ENCODE measurements at regions not wholly inside any gene's neighbourhood (a gene's known extent, or its start where the extent isn't known, plus 50 kb on each side); places are given as distances from the start of the nearest gene placed in this dataset.

DNA sequence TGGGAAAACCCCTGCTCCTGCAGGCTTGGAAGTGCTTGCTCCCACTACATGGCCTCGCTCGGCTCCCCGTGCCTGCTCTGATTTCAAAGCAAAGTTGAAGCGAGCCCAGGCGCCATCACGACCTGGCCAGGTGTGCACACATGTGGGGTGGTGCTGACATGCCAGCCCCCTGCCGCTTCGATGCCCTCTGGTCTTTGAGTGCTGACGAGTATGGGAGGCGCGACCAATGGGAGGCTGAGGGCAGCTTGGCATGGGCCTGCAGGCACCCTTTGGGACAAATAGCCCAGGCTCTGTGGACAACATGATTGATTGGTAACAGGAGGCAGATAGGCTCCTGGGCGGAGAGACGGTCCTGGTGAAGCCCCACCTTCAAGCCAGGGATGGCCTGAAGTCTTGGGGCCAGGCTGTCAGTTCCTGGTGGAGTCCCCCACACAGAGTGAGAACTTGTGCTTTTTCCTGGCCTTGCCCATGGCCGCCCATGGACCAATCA lies 252.4 kb upstream of the SEMA3A start:
- TF ChIP-seq, protein P1, sequence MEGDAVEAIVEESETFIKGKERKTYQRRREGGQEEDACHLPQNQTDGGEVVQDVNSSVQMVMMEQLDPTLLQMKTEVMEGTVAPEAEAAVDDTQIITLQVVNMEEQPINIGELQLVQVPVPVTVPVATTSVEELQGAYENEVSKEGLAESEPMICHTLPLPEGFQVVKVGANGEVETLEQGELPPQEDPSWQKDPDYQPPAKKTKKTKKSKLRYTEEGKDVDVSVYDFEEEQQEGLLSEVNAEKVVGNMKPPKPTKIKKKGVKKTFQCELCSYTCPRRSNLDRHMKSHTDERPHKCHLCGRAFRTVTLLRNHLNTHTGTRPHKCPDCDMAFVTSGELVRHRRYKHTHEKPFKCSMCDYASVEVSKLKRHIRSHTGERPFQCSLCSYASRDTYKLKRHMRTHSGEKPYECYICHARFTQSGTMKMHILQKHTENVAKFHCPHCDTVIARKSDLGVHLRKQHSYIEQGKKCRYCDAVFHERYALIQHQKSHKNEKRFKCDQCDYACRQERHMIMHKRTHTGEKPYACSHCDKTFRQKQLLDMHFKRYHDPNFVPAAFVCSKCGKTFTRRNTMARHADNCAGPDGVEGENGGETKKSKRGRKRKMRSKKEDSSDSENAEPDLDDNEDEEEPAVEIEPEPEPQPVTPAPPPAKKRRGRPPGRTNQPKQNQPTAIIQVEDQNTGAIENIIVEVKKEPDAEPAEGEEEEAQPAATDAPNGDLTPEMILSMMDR (IDR thresholded peaks at IDR 0.05), result no peak
- no peak for TF ChIP-seq POLR2A (IDR thresholded peaks at IDR 0.05)
- Histone ChIP-seq H3K36me3 (no peaks in the 10 kb centered on the region), H3K27me3 (no peaks in the 10 kb centered on the region), H3K9me3 (no peaks in the 10 kb centered on the region), H3K4me1 (no peaks in the 10 kb centered on the region), H3K27ac (no peak overlapping the region), H3K4me3 (no peak overlapping the region)
- ATAC-seq (no peak), DNase-seq (peak in 2 of 3 donors; percentile 11 to 51)
- intact Hi-C loops (cut with DNase I), result no loop called here
- no CpG with 5 or more reads among the region's 14 CpGs for WGBS (ENCODE audit: insufficient coverage, low coverage, low lambda C conversion rate, missing lambda C conversion rate)

DNA sequence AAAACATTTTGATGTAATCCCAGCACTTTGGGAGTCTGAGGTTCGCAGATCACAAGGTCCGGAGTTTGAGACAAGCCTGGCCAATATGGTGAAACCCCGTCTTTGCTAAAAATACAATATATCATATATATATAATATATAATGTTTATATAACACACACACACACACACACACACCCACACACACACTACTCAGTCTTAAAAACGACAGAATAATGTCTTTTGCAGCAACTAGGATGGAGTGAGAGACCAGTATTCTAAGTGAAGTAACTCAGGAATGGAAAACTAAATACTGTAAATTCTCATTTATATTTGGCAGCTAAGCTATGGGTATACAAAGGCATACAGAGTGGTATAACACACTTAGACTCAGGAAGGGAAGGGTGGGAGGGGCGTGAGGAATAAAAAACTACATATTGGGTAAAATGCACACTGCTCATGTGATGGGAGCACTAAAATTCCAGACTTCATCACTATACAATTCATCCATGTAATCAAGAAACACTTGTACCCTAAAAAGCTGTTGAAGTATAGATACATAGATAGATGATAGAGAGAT lies 231.2 kb upstream of the SEMA3A start:
- Histone ChIP-seq H3K27me3 (no peaks in the 10 kb centered on the region), H3K4me1 (no peaks in the 10 kb centered on the region), H3K4me3 (no peak overlapping the region), H3K27ac (no peak overlapping the region), H3K36me3 (no peaks in the 10 kb centered on the region), H3K9me3 (no peaks in the 10 kb centered on the region)
- DNase-seq, result no peak
- intact Hi-C loops (cut with DNase I), result no loop called here
- TF ChIP-seq POLR2A (IDR thresholded peaks at IDR 0.05), result no peak
- ATAC-seq, result no peak
- 68% methylated on average over 5 of the region's 5 CpGs for WGBS (ENCODE audit: insufficient coverage, low coverage, low lambda C conversion rate, missing lambda C conversion rate)

DNA sequence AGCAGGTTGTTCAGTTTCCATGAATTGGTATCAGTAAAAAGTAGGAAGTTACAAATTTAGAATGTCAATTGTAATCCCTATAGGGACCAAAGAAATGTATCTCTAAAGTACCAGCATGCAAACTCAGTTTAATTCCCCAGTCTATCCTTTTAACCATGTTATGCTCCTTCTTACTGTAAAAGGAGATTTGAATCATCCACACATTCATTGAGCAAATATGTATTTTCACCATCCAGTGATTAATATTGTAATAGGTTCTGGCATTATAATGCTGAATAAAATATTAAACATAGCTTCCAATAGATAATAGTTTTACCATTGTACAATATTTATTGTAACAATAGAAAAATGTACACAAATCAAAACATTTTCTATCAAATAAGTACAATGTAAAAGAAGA lies 228.2 kb upstream of the SEMA3A start:
- no peak for TF ChIP-seq POLR2A (IDR thresholded peaks at IDR 0.05)
- TF ChIP-seq, protein P1 (IDR thresholded peaks at IDR 0.05), result no peak
- Histone ChIP-seq H3K36me3 (no peaks in the 10 kb centered on the region), H3K27ac (no peak overlapping the region), H3K4me1 (no peaks in the 10 kb centered on the region), H3K4me3 (no peak overlapping the region), H3K9me3 (no peaks in the 10 kb centered on the region), H3K27me3 (no peaks in the 10 kb centered on the region)
- ATAC-seq (no peak), DNase-seq (no peak)
- intact Hi-C loops (cut with DNase I), result no loop called here

DNA sequence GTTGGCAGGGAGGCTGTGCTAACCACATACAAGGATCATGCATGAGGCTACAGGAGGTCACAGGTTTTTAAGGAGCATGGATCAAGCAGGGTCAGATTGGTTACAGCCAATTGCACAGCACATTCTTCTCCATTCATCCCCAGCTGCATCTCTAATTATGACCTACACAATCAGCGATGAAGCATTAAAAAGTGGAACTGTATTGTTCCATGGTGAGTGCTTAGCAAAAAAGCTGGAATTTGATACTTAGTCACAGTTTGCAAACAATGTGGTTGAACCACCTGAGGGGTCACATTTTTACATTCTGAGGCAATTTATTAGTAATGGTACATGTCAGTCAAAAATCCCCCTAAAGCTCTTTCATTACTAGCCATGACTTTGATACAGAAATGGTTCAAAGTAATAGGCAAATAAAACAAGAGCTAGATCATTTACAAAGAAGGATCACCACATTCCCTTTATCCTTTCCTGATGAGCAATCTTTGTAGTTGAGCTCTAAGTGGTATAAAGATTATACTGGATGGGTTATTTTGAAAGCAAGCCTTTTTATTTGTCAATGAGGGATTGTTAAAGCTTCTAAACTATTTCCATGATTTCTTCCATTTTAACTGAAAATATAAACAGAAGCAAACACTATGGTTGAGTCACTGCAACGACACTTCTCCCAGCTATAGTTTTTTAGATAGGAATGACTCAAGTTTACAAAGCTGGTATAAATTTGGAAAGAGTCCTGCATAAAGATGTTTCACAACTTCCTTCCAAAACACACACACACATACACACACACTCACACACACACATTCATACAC lies 217.8 kb upstream of the SEMA3A start:
- intact Hi-C loops (cut with DNase I), result no loop called here
- DNase-seq (no peak), ATAC-seq (no peak)
- no peaks in the 10 kb centered on the region for H3K27me3 ChIP-seq
- H3K9me3 ChIP-seq, result no peaks in the 10 kb centered on the region
- WGBS (ENCODE audit: insufficient coverage, low coverage, low lambda C conversion rate, missing lambda C conversion rate), result 46% methylated on average over 2 of the region's 2 CpGs
- no peaks in the 10 kb centered on the region for H3K36me3 ChIP-seq
- H3K4me3 ChIP-seq, result no peak overlapping the region
- no peak overlapping the region for H3K27ac ChIP-seq
- H3K4me1 ChIP-seq, result no peaks in the 10 kb centered on the region
- no peak for TF ChIP-seq POLR2A (IDR thresholded peaks at IDR 0.05)
- TF ChIP-seq, protein P1 (IDR thresholded peaks at IDR 0.05), result no peak

DNA sequence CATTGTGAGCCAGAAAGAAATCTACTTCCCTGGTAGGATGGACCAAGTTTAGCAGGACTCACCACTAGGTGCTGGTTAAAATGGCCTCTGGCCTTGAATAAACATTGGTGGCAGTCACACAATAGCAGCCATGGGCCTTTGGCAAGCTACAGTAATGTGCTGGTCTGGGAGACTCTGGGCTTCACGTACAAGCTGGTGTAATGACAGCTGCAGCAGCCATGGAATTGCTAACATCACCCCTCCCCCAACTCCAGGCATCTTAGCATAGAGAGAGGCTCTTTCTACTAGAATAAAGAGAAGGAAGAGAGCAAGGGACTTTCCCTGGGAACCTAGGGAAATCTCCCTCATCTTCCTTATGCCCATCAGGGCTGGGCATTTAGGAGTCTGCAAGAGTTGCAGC lies 205.1 kb upstream of the SEMA3A start:
- intact Hi-C loops (cut with DNase I), result no loop called here
- ATAC-seq, result no peak
- 80% methylated on average over 1 of the region's 1 CpG for WGBS (ENCODE audit: insufficient coverage, low coverage, low lambda C conversion rate, missing lambda C conversion rate)

More for the DNA sequence above, 205.1 kb upstream of the SEMA3A start:
- peaks cover 0 to 4% (median 0%) of the 10 kb centered on the region in 4 donors for H3K9me3 ChIP-seq
- no peaks in the 10 kb centered on the region for H3K27me3 ChIP-seq
- H3K4me3 ChIP-seq, result no peak overlapping the region
- H3K36me3 ChIP-seq, result no peaks in the 10 kb centered on the region
- DNase-seq, result no peak
- no peak overlapping the region for H3K27ac ChIP-seq
- H3K4me1 ChIP-seq, result no peaks in the 10 kb centered on the region
- no peak for TF ChIP-seq POLR2A (IDR thresholded peaks at IDR 0.05)
- TF ChIP-seq, protein P1 (IDR thresholded peaks at IDR 0.05), result no peak

All from right lobe of liver (tissue), 6 donors.